K562 (cell line): ENCODE measurements at regions not wholly inside any gene's neighbourhood (a gene's known extent, or its start where the extent isn't known, plus 50 kb on each side); places are given as distances from the start of the nearest gene placed in this dataset.

Experiments used
- ATAC-seq: fragments of 200-7000 bp; cut with Tn5 transposase; 3 replicates; pipeline ENCODE4 v1.9.1; 2020; ENCODE audit warnings: moderate library complexity
- BruUV-seq: library from RNA; stranded (reverse); fragments of 400-500 nt; replicated peaks from 2 replicates; lab custom pipeline; 2021; lab: Mats Ljungman, UMichigan
- CTCF ChIA-PET: fragments of 300-600 bp; formaldehyde crosslinking; extraction: SDS; loops from one replicate; lab custom pipeline; 2021; ENCODE audit warnings: low intra/inter-chr PET ratio; lab: Yijun Ruan, JAX
- POLR2A ChIA-PET: fragments of 300-600, 350-650 bp; sonication (Branson Sonifier 250); formaldehyde crosslinking; extraction: SDS; loops from one replicate; lab custom pipeline; 2021; ENCODE audit warnings: antibody characterized with exemption, inconsistent platforms; lab: Yijun Ruan, JAX
- DNase-seq, 4 experiments: peaks; one replicate each; pipeline versions ENCODE4 v3.0.0 to v3.0.0-alpha.2; 2011 to 2018; ENCODE audit warnings: low spot score in 3 of 4, mixed read lengths in 3 of 4; ENCODE audit errors: extremely low read depth in 1 of 4
- FAIRE-seq: peaks from 2 replicates; lab custom pipeline; 2011; peaks lifted over from hg19 to GRCh38; lab: Jason Lieb, UNC
- H2AFZ ChIP-seq: 2 replicates; pipeline ENCODE4 v1.6.0; 2011; ENCODE audit warnings: low read depth, low read length, control low read depth, inconsistent platforms
- H3K27ac ChIP-seq: fragments of 200-600 bp; 3 replicates; pipeline ENCODE4 v1.8.0; 2011; ENCODE audit warnings: low read depth, mild to moderate bottlenecking, control low read depth, inconsistent platforms, low read length, moderate library complexity, mixed read lengths; ENCODE audit errors: extremely low read depth
- H3K27me3 ChIP-seq, 2 experiments: fragments of 300-600 bp in 1 of 2; 2 replicates in 1 of 2; 3 replicates in 1 of 2; pipeline versions ENCODE4 v1.6.0 to v1.8.0; 2011; ENCODE audit warnings: inconsistent platforms in 2 of 2, low read length in 2 of 2, mild to moderate bottlenecking in 1 of 2, mixed read lengths in 1 of 2, moderate library complexity in 1 of 2; ENCODE audit not compliant: control insufficient read depth in 2 of 2, insufficient read depth in 2 of 2
- H3K36me3 ChIP-seq: fragments of 300-600 bp; 3 replicates; pipeline ENCODE4 v1.8.0; 2011; ENCODE audit warnings: mild to moderate bottlenecking, low read length, inconsistent platforms; ENCODE audit not compliant: control insufficient read depth, insufficient read depth
- H3K4me1 ChIP-seq, 2 experiments: fragments of 200-600 bp in 1 of 2; replicated peaks in 1 of 2; 2 replicates in 1 of 2; 3 replicates in 1 of 2; pipeline versions ENCODE4 v1.5.1 to v1.8.0; 2011; ENCODE audit warnings: inconsistent platforms in 2 of 2, low read length in 2 of 2, mild to moderate bottlenecking in 1 of 2, mixed read lengths in 1 of 2, moderate library complexity in 1 of 2; ENCODE audit not compliant: control insufficient read depth in 2 of 2, insufficient read depth in 2 of 2
- H3K4me2 ChIP-seq: 2 replicates; pipeline ENCODE4 v1.6.1; 2011; ENCODE audit warnings: low read length, control low read depth, inconsistent platforms, mixed read lengths; ENCODE audit not compliant: insufficient read depth
- H3K4me3 ChIP-seq: fragments of 200-600 bp; sonication (generic), shearing (Covaris generic); 2 replicates; pipeline ENCODE4 v1.5.1; 2016; ENCODE audit warnings: control low read depth, inconsistent platforms
- H3K79me2 ChIP-seq: fragments of 200-600 bp; 3 replicates; pipeline ENCODE4 v1.8.0; 2011; ENCODE audit warnings: low read length, inconsistent platforms; ENCODE audit not compliant: control insufficient read depth, insufficient read depth
- H3K9ac ChIP-seq, 2 experiments: 2 replicates each; pipeline versions ENCODE4 v1.6.0 to v1.6.1; 2011; ENCODE audit warnings: low read depth in 2 of 2, low read length in 2 of 2, control low read depth in 1 of 2, inconsistent platforms in 1 of 2, mild to moderate bottlenecking in 1 of 2, mixed read lengths in 1 of 2; ENCODE audit not compliant: insufficient read depth in 1 of 2
- H3K9me1 ChIP-seq: one replicate; pipeline ENCODE4 v1.6.0; 2011; ENCODE audit warnings: inconsistent platforms, mild to moderate bottlenecking, low read length, moderate library complexity; ENCODE audit not compliant: control insufficient read depth, insufficient read depth
- H3K9me3 ChIP-seq: replicated peaks from 2 replicates; pipeline ENCODE4 v1.5.1; 2011; ENCODE audit warnings: low read depth, low read length, inconsistent platforms; ENCODE audit not compliant: control insufficient read depth, insufficient read depth
- H4K20me1 ChIP-seq: replicated peaks from 2 replicates; pipeline ENCODE4 v1.6.1; 2011; ENCODE audit warnings: low read length, inconsistent platforms, mixed read lengths; ENCODE audit not compliant: control insufficient read depth, insufficient read depth
- NR2C1 ChIP-seq, 2 experiments: fragments of 450-650 bp; IDR thresholded peaks; 2 replicates each; pipeline ENCODE4 v1.6.1; 2017; ENCODE audit warnings: mild to moderate bottlenecking in 2 of 2, antibody characterized with exemption in 1 of 2, inconsistent platforms in 1 of 2, missing compliant biosample characterization in 1 of 2, missing genetic modification characterization in 1 of 2
- RAD21 ChIP-seq, 2 experiments: fragments of 250-450 bp in 1 of 2; fragments of 450-650 bp in 1 of 2; sonication (Bioruptor Pico) in 1 of 2; formaldehyde crosslinking in 1 of 2; IDR thresholded peaks in 1 of 2; conservative IDR thresholded peaks in 1 of 2; 2 replicates each; pipeline versions ENCODE4 v1.4.0 to v1.8.0; 2020 to 2022; ENCODE audit warnings: mild to moderate bottlenecking in 2 of 2, moderate library complexity in 1 of 2
- ZNF609 ChIP-seq: sonication (generic); formaldehyde crosslinking; IDR thresholded peaks from 2 replicates; pipeline ENCODE4 v1.8.1; 2023; ENCODE audit warnings: missing genetic modification reagents, mild to moderate bottlenecking, borderline replicate concordance
- WGBS: fragments of 100-300 bp; shearing (Covaris generic); methylation state at CpG from one replicate; pipeline ENCODE4 v1.1.6; 2016; ENCODE audit warnings: low coverage, mixed read lengths; ENCODE audit not compliant: insufficient coverage; ENCODE audit errors: missing lambda C conversion rate; 5-methylcytosine and 5-hydroxymethylcytosine counted together
- in situ Hi-C: fragments of 300-500 bp; cut with MboI; formaldehyde crosslinking; loops from 4 replicates; pipeline ENCODE4 v1.15.0; 2018; ENCODE audit warnings: inconsistent platforms, mixed read lengths
- intact Hi-C: fragments of 100-400 bp; cut with micrococcal nuclease; formaldehyde crosslinking; loops from 2 replicates; pipeline ENCODE4 v1.14.2; 2022
- TF ChIP-seq, protein P1 (sequence below), 3 experiments: IDR thresholded peaks in 2 of 3; conservative IDR thresholded peaks in 1 of 3; 2 replicates each; pipeline ENCODE4 v1.5.1; 2011 to 2012; ENCODE audit warnings: low read length in 3 of 3, mild to moderate bottlenecking in 3 of 3, control low read depth in 2 of 3, improper control_type of control experiment in 1 of 3, inconsistent platforms in 1 of 3, low read depth in 1 of 3, mixed read lengths in 1 of 3, moderate library complexity in 1 of 3; ENCODE audit not compliant: insufficient read depth in 2 of 3

- no peak for FAIRE-seq
- no TSS peak for BruUV-seq
- no peak overlapping the region for H3K27ac ChIP-seq
- no peak for ATAC-seq
- H3K4me3 ChIP-seq, result no peak overlapping the region
- H3K9me3 ChIP-seq, result 0 out of 2 replicates have a peak, but pooled peaks cover 2% of the 10 kb centered on the region
- in situ Hi-C loops (no loop called here), intact Hi-C loops (no loop called here)
- H3K27me3 ChIP-seq, result no peaks in the 10 kb centered on the region
- H4K20me1 ChIP-seq, result no peaks in the 10 kb centered on the region
- ChIA-PET POLR2A (no interaction called here), CTCF (interaction anchor here (0.8 kb wide), 1 partner anchor 1640 kb away, joined by 4 read pairs; no protein-coding TSS in a partner anchor)
- no peaks in the 10 kb centered on the region for H3K79me2 ChIP-seq
- WGBS, result 1% methylated on average over 11 of the region's 11 CpGs
- no peaks in the 10 kb centered on the region for H3K4me1 ChIP-seq
- TF ChIP-seq ZNF609 (CRISPR knock-in tag) (no peak), NR2C1 (IDR thresholded peaks at IDR 0.05) (no peak), NR2C1 (tag; IDR thresholded peaks at IDR 0.05) (no peak), RAD21 (CRISPR knock-in tag; conservative IDR thresholded peaks at IDR 0.05 in 1 of 2, IDR thresholded peaks at IDR 0.05 in 1 of 2) (peak in 1 of 2 experiments; percentile 23; a peak in 1 of 4 replicates)
- TF ChIP-seq, protein P1, sequence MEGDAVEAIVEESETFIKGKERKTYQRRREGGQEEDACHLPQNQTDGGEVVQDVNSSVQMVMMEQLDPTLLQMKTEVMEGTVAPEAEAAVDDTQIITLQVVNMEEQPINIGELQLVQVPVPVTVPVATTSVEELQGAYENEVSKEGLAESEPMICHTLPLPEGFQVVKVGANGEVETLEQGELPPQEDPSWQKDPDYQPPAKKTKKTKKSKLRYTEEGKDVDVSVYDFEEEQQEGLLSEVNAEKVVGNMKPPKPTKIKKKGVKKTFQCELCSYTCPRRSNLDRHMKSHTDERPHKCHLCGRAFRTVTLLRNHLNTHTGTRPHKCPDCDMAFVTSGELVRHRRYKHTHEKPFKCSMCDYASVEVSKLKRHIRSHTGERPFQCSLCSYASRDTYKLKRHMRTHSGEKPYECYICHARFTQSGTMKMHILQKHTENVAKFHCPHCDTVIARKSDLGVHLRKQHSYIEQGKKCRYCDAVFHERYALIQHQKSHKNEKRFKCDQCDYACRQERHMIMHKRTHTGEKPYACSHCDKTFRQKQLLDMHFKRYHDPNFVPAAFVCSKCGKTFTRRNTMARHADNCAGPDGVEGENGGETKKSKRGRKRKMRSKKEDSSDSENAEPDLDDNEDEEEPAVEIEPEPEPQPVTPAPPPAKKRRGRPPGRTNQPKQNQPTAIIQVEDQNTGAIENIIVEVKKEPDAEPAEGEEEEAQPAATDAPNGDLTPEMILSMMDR (IDR thresholded peaks at IDR 0.05 in 2 of 3, conservative IDR thresholded peaks at IDR 0.05 in 1 of 3; ENCODE audit: insufficient read depth in 2 of 3, low read depth in 1 of 3, low read length in 3 of 3), result peak in 2 of 3 experiments; percentile 20 to 28; a peak in 1 of 6 replicates
- H3K4me2 ChIP-seq, result no peak overlapping the region
- H2AFZ ChIP-seq, result no peak overlapping the region
- H3K36me3 ChIP-seq, result no peaks in the 10 kb centered on the region
- DNase-seq, result peak in 1 of 4 experiments; percentile 14
- no peaks in the 10 kb centered on the region for H3K9me1 ChIP-seq
- H3K9ac ChIP-seq, result no peak overlapping the region
Observed at GRCh38 chr7:110090110-110090820, 1000.7 kb upstream of the LRRN3 start.
